ENCODE measurements at regions not wholly inside any gene's neighbourhood (a gene's known extent, or its start where the extent isn't known, plus 50 kb on each side); places are given as distances from the start of the nearest gene placed in this dataset.

DNA sequence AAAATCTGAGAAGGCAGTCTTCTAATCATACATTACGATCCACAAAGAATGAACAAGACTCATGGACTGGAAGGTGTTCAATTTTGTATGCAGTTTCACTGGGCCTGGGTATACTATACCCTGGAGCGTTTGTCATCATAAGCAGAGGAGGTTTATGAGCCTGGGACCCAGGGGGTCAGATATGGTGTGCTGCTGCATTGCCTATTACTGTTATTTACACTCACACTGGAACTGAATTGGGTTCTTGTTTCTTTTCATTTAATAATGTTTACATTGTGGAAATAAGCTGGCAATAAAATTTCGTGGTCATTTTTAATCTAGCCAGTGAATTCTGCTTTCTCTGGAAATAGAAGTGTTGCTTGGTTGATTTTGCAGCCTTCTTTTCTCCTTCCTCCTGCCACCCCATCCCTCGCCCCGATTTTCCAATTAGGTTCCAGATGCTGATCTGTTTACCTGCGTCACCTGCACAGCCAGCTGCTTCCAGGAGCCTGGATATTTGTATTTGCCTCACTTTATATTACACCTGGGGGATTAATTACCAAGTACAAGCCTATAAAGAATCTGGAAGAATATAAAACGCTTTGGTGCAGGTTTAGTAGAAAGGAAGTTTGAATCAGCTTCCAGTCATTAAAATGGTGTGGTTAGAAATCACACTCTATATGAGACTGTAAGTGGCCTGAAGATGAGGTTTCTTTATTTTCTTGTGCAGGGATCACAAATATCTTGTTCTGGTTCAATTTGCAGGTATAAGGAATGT, 234.4 kb downstream of the SOCS6 start:
- TF ChIP-seq, protein P1, sequence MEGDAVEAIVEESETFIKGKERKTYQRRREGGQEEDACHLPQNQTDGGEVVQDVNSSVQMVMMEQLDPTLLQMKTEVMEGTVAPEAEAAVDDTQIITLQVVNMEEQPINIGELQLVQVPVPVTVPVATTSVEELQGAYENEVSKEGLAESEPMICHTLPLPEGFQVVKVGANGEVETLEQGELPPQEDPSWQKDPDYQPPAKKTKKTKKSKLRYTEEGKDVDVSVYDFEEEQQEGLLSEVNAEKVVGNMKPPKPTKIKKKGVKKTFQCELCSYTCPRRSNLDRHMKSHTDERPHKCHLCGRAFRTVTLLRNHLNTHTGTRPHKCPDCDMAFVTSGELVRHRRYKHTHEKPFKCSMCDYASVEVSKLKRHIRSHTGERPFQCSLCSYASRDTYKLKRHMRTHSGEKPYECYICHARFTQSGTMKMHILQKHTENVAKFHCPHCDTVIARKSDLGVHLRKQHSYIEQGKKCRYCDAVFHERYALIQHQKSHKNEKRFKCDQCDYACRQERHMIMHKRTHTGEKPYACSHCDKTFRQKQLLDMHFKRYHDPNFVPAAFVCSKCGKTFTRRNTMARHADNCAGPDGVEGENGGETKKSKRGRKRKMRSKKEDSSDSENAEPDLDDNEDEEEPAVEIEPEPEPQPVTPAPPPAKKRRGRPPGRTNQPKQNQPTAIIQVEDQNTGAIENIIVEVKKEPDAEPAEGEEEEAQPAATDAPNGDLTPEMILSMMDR (IDR thresholded peaks at IDR 0.05; ENCODE audit: insufficient read depth, low read length, severe bottlenecking), result no peak
- Histone ChIP-seq H3K27me3 (ENCODE audit: control insufficient read depth, insufficient read depth, low read length) (no peaks in the 10 kb centered on the region), H3K36me3 (ENCODE audit: control insufficient read depth, insufficient read depth, low read length) (no peaks in the 10 kb centered on the region), H3K4me3 (ENCODE audit: low read depth, low read length) (no peak overlapping the region)
- FAIRE-seq (no peak), DNase-seq (ENCODE audit: low read depth) (no peak)

GRCh38 chr18:70522183-70522680, 233.4 kb downstream of the SOCS6 start:
- DNase-seq (ENCODE audit: low read depth) (no peak), FAIRE-seq (no peak)
- Histone ChIP-seq H3K36me3 (ENCODE audit: control insufficient read depth, insufficient read depth, low read length) (no peaks in the 10 kb centered on the region), H3K27me3 (ENCODE audit: control insufficient read depth, insufficient read depth, low read length) (no peaks in the 10 kb centered on the region), H3K4me3 (ENCODE audit: low read depth, low read length) (no peak overlapping the region)
- TF ChIP-seq, protein P1 (IDR thresholded peaks at IDR 0.05; ENCODE audit: insufficient read depth, low read length, severe bottlenecking), result no peak

- no peak for FAIRE-seq
- H3K27me3 ChIP-seq (ENCODE audit: control insufficient read depth, insufficient read depth, low read length), result no peaks in the 10 kb centered on the region
- H3K4me3 ChIP-seq (ENCODE audit: low read depth, low read length), result no peak overlapping the region
- TF ChIP-seq, protein P1 (IDR thresholded peaks at IDR 0.05; ENCODE audit: insufficient read depth, low read length, severe bottlenecking), result no peak
- H3K36me3 ChIP-seq (ENCODE audit: control insufficient read depth, insufficient read depth, low read length), result no peaks in the 10 kb centered on the region
- no peak for DNase-seq (ENCODE audit: low read depth)
Measured at GRCh38 chr18:70520867-70521266, 232.0 kb downstream of the SOCS6 start.

- TF ChIP-seq, protein P1 (IDR thresholded peaks at IDR 0.05; ENCODE audit: insufficient read depth, low read length, severe bottlenecking), result no peak
- Histone ChIP-seq H3K4me3 (ENCODE audit: low read depth, low read length) (no peak overlapping the region), H3K27me3 (ENCODE audit: control insufficient read depth, insufficient read depth, low read length) (no peaks in the 10 kb centered on the region), H3K36me3 (ENCODE audit: control insufficient read depth, insufficient read depth, low read length) (no peaks in the 10 kb centered on the region)
- no peak for FAIRE-seq
- no peak for DNase-seq (ENCODE audit: low read depth)
Measured at GRCh38 chr18:70513502-70514171, 224.8 kb downstream of the SOCS6 start.

GRCh38 chr18:70507970-70508369, 219.1 kb downstream of the SOCS6 start:
- TF ChIP-seq, protein P1 (IDR thresholded peaks at IDR 0.05; ENCODE audit: insufficient read depth, low read length, severe bottlenecking), result no peak
- Histone ChIP-seq H3K4me3 (ENCODE audit: low read depth, low read length) (no peak overlapping the region), H3K27me3 (ENCODE audit: control insufficient read depth, insufficient read depth, low read length) (no peaks in the 10 kb centered on the region), H3K36me3 (ENCODE audit: control insufficient read depth, insufficient read depth, low read length) (no peaks in the 10 kb centered on the region)
- no peak for DNase-seq (ENCODE audit: low read depth)
- no peak for FAIRE-seq
